ENCODE measurements at regions not wholly inside any gene's neighbourhood (a gene's known extent, or its start where the extent isn't known, plus 50 kb on each side); places are given as distances from the start of the nearest gene placed in this dataset.

- TF ChIP-seq CTCF (IDR thresholded peaks at IDR 0.05) (no peak), MAX (CRISPR knock-in tag; IDR thresholded peaks at IDR 0.05) (no peak)
Measured at GRCh38 chr5:158340608-158341007, 481.7 kb upstream of the CLINT1 start.

Data from WTC11 (cell line).